ENCODE measurements at regions not wholly inside any gene's neighbourhood (a gene's known extent, or its start where the extent isn't known, plus 50 kb on each side); places are given as distances from the start of the nearest gene placed in this dataset.

GRCh38 chr10:58968389-58968755 is 208.1 kb upstream of the PHYHIPL start:
- POLR2A ChIA-PET = no interaction called here
- H3K9me3 ChIP-seq (replicated peaks; ENCODE audit: control insufficient read depth, insufficient read depth, low read length) = no peaks in the 10 kb centered on the region
- no peak overlapping the region for H3K9ac ChIP-seq (replicated peaks; ENCODE audit: extremely low read depth, insufficient read depth, low read length)
- H3K4me1 ChIP-seq (ENCODE audit: control insufficient read depth, extremely low read depth, insufficient read depth, low read length) = no peaks in the 10 kb centered on the region
- H3K4me2 ChIP-seq (ENCODE audit: insufficient read depth, low read length) = no peak overlapping the region
- no peaks in the 10 kb centered on the region for H3K79me2 ChIP-seq (ENCODE audit: control insufficient read depth, insufficient read depth, low read length)
- TF ChIP-seq MAX (IDR thresholded peaks at IDR 0.05; ENCODE audit: insufficient read depth, insufficient read length) = no peak
- no peak for TF ChIP-seq CTCF (IDR thresholded peaks at IDR 0.05; ENCODE audit: extremely low read depth in 1 of 2, insufficient read depth in 1 of 2, low read depth in 1 of 2, low read length in 2 of 2)
- TF ChIP-seq EZH2 (IDR thresholded peaks at IDR 0.05; ENCODE audit: borderline replicate concordance, low read depth, low read length, severe bottlenecking) = no peak
- no peak for TF ChIP-seq POLR2A (IDR thresholded peaks at IDR 0.05; ENCODE audit: low read depth, low read length)
- no peak for TF ChIP-seq POLR2AphosphoS5 (IDR thresholded peaks at IDR 0.05; ENCODE audit: insufficient read depth, low read depth, low read length)
- TF ChIP-seq FOS (IDR thresholded peaks at IDR 0.05; ENCODE audit: borderline replicate concordance, insufficient read depth, low read length) = no peak
- no peak for TF ChIP-seq JUN (IDR thresholded peaks at IDR 0.05; ENCODE audit: borderline replicate concordance, insufficient read depth, insufficient read length, low read depth)
- TF ChIP-seq GATA2 (IDR thresholded peaks at IDR 0.05; ENCODE audit: insufficient read depth, insufficient read length, low read depth, low read length) = no peak
- no peak for TF ChIP-seq MYC (IDR thresholded peaks at IDR 0.05; ENCODE audit: low read depth, low read length)
- H3K36me3 ChIP-seq (ENCODE audit: control insufficient read depth in 2 of 2, extremely low read depth in 1 of 2, insufficient read depth in 2 of 2, low read length in 2 of 2) = no peaks in the 10 kb centered on the region
- BruUV-seq (replicated peaks) = no TSS peak
- no peaks in the 10 kb centered on the region for H3K27me3 ChIP-seq (ENCODE audit: control insufficient read depth in 2 of 2, insufficient read depth in 2 of 2, low read length in 2 of 2)
- DNase-seq (ENCODE audit: low read depth, low spot score) (no peak), FAIRE-seq (no peak)
- intact Hi-C loops (cut with micrococcal nuclease) = no loop called here
- no peaks in the 10 kb centered on the region for H3K9me1 ChIP-seq (replicated peaks; ENCODE audit: control insufficient read depth, extremely low read depth, insufficient read depth, low read length)
- CTCF ChIA-PET = no interaction called here
- H2AFZ ChIP-seq (ENCODE audit: low read depth, low read length) = no peak overlapping the region
- no peak overlapping the region for H3K4me3 ChIP-seq (replicated peaks in 1 of 3; ENCODE audit: insufficient read depth in 1 of 3, low read depth in 1 of 3, low read length in 3 of 3)
- no peak overlapping the region for H3K27ac ChIP-seq (ENCODE audit: insufficient read depth, low read depth, low read length)
- dilution Hi-C loops (cut with MboI; ENCODE audit: extremely low pct_ligation_motif_present, low sequenced_read_pairs) = no loop called here
- H4K20me1 ChIP-seq (replicated peaks; ENCODE audit: control insufficient read depth, extremely low read depth, insufficient read depth, low read length) = no peaks in the 10 kb centered on the region

Data from endothelial cell of umbilical vein (primary cell).